Adrenal gland (tissue), 5 donors: ENCODE measurements at regions not wholly inside any gene's neighbourhood (a gene's known extent, or its start where the extent isn't known, plus 50 kb on each side); places are given as distances from the start of the nearest gene placed in this dataset.

Experiments used
- CTCF ChIP-seq, 6 experiments: fragments of 450-650 bp in 4 of 6; fragments of 200-600 bp in 2 of 6; sonication (generic) in 1 of 6; IDR thresholded peaks; 1 replicate in 5 of 6; 2 replicates in 1 of 6; pipeline versions ENCODE4 v1.5.1 to v1.8.0; 2016 to 2021; ENCODE audit warnings: antibody characterized with exemption in 6 of 6, mild to moderate bottlenecking in 2 of 6, moderate library complexity in 1 of 6
- POLR2A ChIP-seq, 2 donors: fragments of 450-650 bp; IDR thresholded peaks; one replicate each; pipeline ENCODE4 v1.6.1; 2017; ENCODE audit warnings: antibody characterized with exemption in 2 of 2, mild to moderate bottlenecking in 2 of 2, moderate library complexity in 1 of 2
- donor health status: DM: no; HTN: no; CAD: no.

- TF ChIP-seq POLR2A (IDR thresholded peaks at IDR 0.05) (no peak), CTCF (IDR thresholded peaks at IDR 0.05) (no peak)
Measured at GRCh38 chr1:186577216-186577615, 103.0 kb downstream of the PTGS2 start.
